Activated T-cell treated with anti-CD3 and anti-CD28 coated beads, Interleukin-2, amount 50 U/mL, for 4 hours (primary cell): ENCODE measurements at regions not wholly inside any gene's neighbourhood (a gene's known extent, or its start where the extent isn't known, plus 50 kb on each side); places are given as distances from the start of the nearest gene placed in this dataset.
"Not testable (repeated sequence)": the region's sequence is repeated elsewhere in the genome, so short reads cannot be mapped to it uniquely, and the experiment has no call there.

ENCODE experiments used
- ATAC-seq, 2 donors: fragments of 200-7000 bp; cut with Tn5 transposase; one replicate each; pipeline ENCODE4 v1.10.0; 2021
- DNase-seq: peaks from one replicate; pipeline ENCODE4 v3.0.0-alpha.2; 2020
- H3K27me3 Mint-ChIP-seq: one replicate; pipeline ENCODE4 v1.8.0; 2021; ENCODE audit warnings: low read depth, mixed read lengths
- H3K36me3 Mint-ChIP-seq: one replicate; pipeline ENCODE4 v1.8.0; 2022; ENCODE audit warnings: mixed read lengths; ENCODE audit not compliant: insufficient read depth
- H3K4me1 Mint-ChIP-seq: one replicate; pipeline ENCODE4 v1.8.0; 2021; ENCODE audit warnings: low read depth, mixed read lengths
- H3K4me3 Mint-ChIP-seq: one replicate; pipeline ENCODE4 v1.8.0; 2021; ENCODE audit warnings: mild to moderate bottlenecking, moderate library complexity, mixed read lengths
- H3K9me3 Mint-ChIP-seq: one replicate; pipeline ENCODE4 v1.8.0; 2021; ENCODE audit warnings: mixed read lengths

GRCh38 chr15:69766156-69766555, 313.5 kb downstream of the RPLP1 start:
- peaks cover 33% of the 10 kb centered on the region for H3K4me1 Mint-ChIP-seq
- DNase-seq (no peak), ATAC-seq (peak in 1 of 2 donors; percentile 15)
- H3K9me3 Mint-ChIP-seq, result peaks cover 9% of the 10 kb centered on the region
- peaks cover 2% of the 10 kb centered on the region for H3K36me3 Mint-ChIP-seq
- H3K27me3 Mint-ChIP-seq, result peaks cover 15% of the 10 kb centered on the region
- H3K4me3 Mint-ChIP-seq, result no peak overlapping the region

GRCh38 chr15:69767191-69767590, 314.6 kb downstream of the RPLP1 start:
- no peak overlapping the region for H3K4me3 Mint-ChIP-seq
- H3K9me3 Mint-ChIP-seq, result peaks cover 5% of the 10 kb centered on the region
- peaks cover 23% of the 10 kb centered on the region for H3K4me1 Mint-ChIP-seq
- no peak for ATAC-seq
- peaks cover 20% of the 10 kb centered on the region for H3K27me3 Mint-ChIP-seq
- H3K36me3 Mint-ChIP-seq, result no peaks in the 10 kb centered on the region
- no peak for DNase-seq

- H3K9me3 Mint-ChIP-seq, H3K36me3 Mint-ChIP-seq, ATAC-seq, H3K4me3 Mint-ChIP-seq: not testable (repeated sequence)
- peak; percentile 27 for DNase-seq
- Mint-ChIP-seq H3K27me3 (peaks cover 20% of the 10 kb centered on the region), H3K4me1 (peaks cover 13% of the 10 kb centered on the region)
These were observed 316.7 kb downstream of the RPLP1 start for GRCh38 chr15:69769336-69769735.

GRCh38 chr15:69774258-69774657, 321.6 kb downstream of the RPLP1 start:
- H3K9me3 Mint-ChIP-seq, DNase-seq, H3K4me3 Mint-ChIP-seq, ATAC-seq, H3K36me3 Mint-ChIP-seq: not testable (repeated sequence)
- Mint-ChIP-seq H3K4me1 (peaks cover 10% of the 10 kb centered on the region), H3K27me3 (peaks cover 18% of the 10 kb centered on the region)

- not testable (repeated sequence) for H3K36me3 Mint-ChIP-seq, H3K4me3 Mint-ChIP-seq, ATAC-seq, H3K9me3 Mint-ChIP-seq, H3K4me1 Mint-ChIP-seq, DNase-seq
- peaks cover 17% of the 10 kb centered on the region for H3K27me3 Mint-ChIP-seq
These were observed 322.1 kb downstream of the RPLP1 start for GRCh38 chr15:69774711-69775110.

- Mint-ChIP-seq H3K27me3 (peaks cover 7% of the 10 kb centered on the region), H3K4me1 (peaks cover 14% of the 10 kb centered on the region), H3K9me3 (peaks cover 8% of the 10 kb centered on the region), H3K4me3 (no peak overlapping the region), H3K36me3 (no peaks in the 10 kb centered on the region)
- no peak for DNase-seq
- ATAC-seq, result no peak
These were observed 320.4 kb downstream of the TLE3 start for GRCh38 chr15:69777356-69777755.

GRCh38 chr15:69780374-69780773, 317.3 kb downstream of the TLE3 start:
- no peaks in the 10 kb centered on the region for H3K36me3 Mint-ChIP-seq
- peaks cover 19% of the 10 kb centered on the region for H3K27me3 Mint-ChIP-seq
- H3K4me3 Mint-ChIP-seq, result no peak overlapping the region
- H3K9me3 Mint-ChIP-seq, result peaks cover 8% of the 10 kb centered on the region
- H3K4me1 Mint-ChIP-seq, result peaks cover 23% of the 10 kb centered on the region
- DNase-seq (no peak), ATAC-seq (no peak)

GRCh38 chr15:69780981-69781380, 316.7 kb downstream of the TLE3 start:
- ATAC-seq (no peak), DNase-seq (no peak)
- Mint-ChIP-seq H3K27me3 (peaks cover 21% of the 10 kb centered on the region), H3K4me1 (peaks cover 23% of the 10 kb centered on the region), H3K36me3 (no peaks in the 10 kb centered on the region), H3K9me3 (peaks cover 8% of the 10 kb centered on the region), H3K4me3 (no peak overlapping the region)

GRCh38 chr15:69781411-69782125, 316.1 kb downstream of the TLE3 start:
- no peak overlapping the region for H3K4me3 Mint-ChIP-seq
- ATAC-seq (no peak), DNase-seq (no peak)
- no peaks in the 10 kb centered on the region for H3K36me3 Mint-ChIP-seq
- peaks cover 25% of the 10 kb centered on the region for H3K27me3 Mint-ChIP-seq
- peaks cover 8% of the 10 kb centered on the region for H3K9me3 Mint-ChIP-seq
- H3K4me1 Mint-ChIP-seq, result peaks cover 23% of the 10 kb centered on the region

- Mint-ChIP-seq H3K27me3 (peaks cover 27% of the 10 kb centered on the region), H3K4me3 (no peak overlapping the region), H3K36me3 (peaks cover 1% of the 10 kb centered on the region), H3K4me1 (peaks cover 23% of the 10 kb centered on the region), H3K9me3 (peaks cover 7% of the 10 kb centered on the region)
- DNase-seq (no peak), ATAC-seq (no peak)
These were observed 315.5 kb downstream of the TLE3 start for GRCh38 chr15:69782139-69782658.

- H3K9me3 Mint-ChIP-seq, result peaks cover under 1% of the 10 kb centered on the region
- peaks cover 1% of the 10 kb centered on the region for H3K36me3 Mint-ChIP-seq
- H3K27me3 Mint-ChIP-seq, result peaks cover 24% of the 10 kb centered on the region
- H3K4me1 Mint-ChIP-seq, result peaks cover 23% of the 10 kb centered on the region
- no peak overlapping the region for H3K4me3 Mint-ChIP-seq
- ATAC-seq, result peak; percentile 75 to 80
- DNase-seq, result peak; percentile 21
These were observed 314.9 kb downstream of the TLE3 start for GRCh38 chr15:69782809-69783208.

GRCh38 chr15:69783211-69783610, 314.5 kb downstream of the TLE3 start:
- Mint-ChIP-seq H3K36me3 (peaks cover 1% of the 10 kb centered on the region), H3K9me3 (no peaks in the 10 kb centered on the region), H3K4me3 (no peak overlapping the region), H3K4me1 (peaks cover 23% of the 10 kb centered on the region), H3K27me3 (peaks cover 24% of the 10 kb centered on the region)
- ATAC-seq, result no peak
- DNase-seq, result no peak

GRCh38 chr15:69784798-69785566, 312.7 kb downstream of the TLE3 start:
- DNase-seq, result no peak
- peaks cover 27% of the 10 kb centered on the region for H3K27me3 Mint-ChIP-seq
- H3K4me3 Mint-ChIP-seq, result no peak overlapping the region
- ATAC-seq, result no peak
- H3K4me1 Mint-ChIP-seq, result peaks cover 23% of the 10 kb centered on the region
- no peaks in the 10 kb centered on the region for H3K9me3 Mint-ChIP-seq
- H3K36me3 Mint-ChIP-seq, result peaks cover 1% of the 10 kb centered on the region

- H3K9me3 Mint-ChIP-seq, result peaks cover 4% of the 10 kb centered on the region
- DNase-seq, result no peak
These were observed 311.5 kb downstream of the TLE3 start for GRCh38 chr15:69786136-69786701.

More at GRCh38 chr15:69786136-69786701, 311.5 kb downstream of the TLE3 start:
- Mint-ChIP-seq H3K4me1 (peaks cover 21% of the 10 kb centered on the region), H3K27me3 (peaks cover 26% of the 10 kb centered on the region), H3K36me3 (peaks cover 1% of the 10 kb centered on the region), H3K4me3 (no peak overlapping the region)
- no peak for ATAC-seq
